Thyroid gland (tissue), 4 donors: ENCODE measurements at regions not wholly inside any gene's neighbourhood (a gene's known extent, or its start where the extent isn't known, plus 50 kb on each side); places are given as distances from the start of the nearest gene placed in this dataset.
"Not testable (repeated sequence)": the region's sequence is repeated elsewhere in the genome, so short reads cannot be mapped to it uniquely, and the experiment has no call there.

Experiments used
- DNase-seq, 2 donors: peaks; one replicate each; pipeline ENCODE4 v3.0.0-alpha.2; 2019
- H3K27ac ChIP-seq, 3 donors: fragments of 200-600 bp; sonication (generic); 1 replicate in 2 of 3; 2 replicates in 1 of 3; pipeline ENCODE4 v1.5.1; 2016 to 2019; ENCODE audit warnings: mild to moderate bottlenecking in 1 of 3, moderate library complexity in 1 of 3
- H3K27me3 ChIP-seq: fragments of 200-600 bp; sonication (generic); one replicate; pipeline ENCODE4 v1.5.1; 2019
- H3K36me3 ChIP-seq, 2 donors: fragments of 200-600 bp; sonication (generic); one replicate each; pipeline ENCODE4 v1.5.1; 2016 to 2019
- H3K4me1 ChIP-seq, 2 donors: fragments of 200-600 bp; sonication (generic); one replicate each; pipeline ENCODE4 v1.5.1; 2017 to 2019
- H3K4me3 ChIP-seq, 3 donors: fragments of 200-600 bp; sonication (generic); replicated peaks in 1 of 3; 1 replicate in 2 of 3; 2 replicates in 1 of 3; pipeline ENCODE4 v1.5.1; 2016; ENCODE audit warnings: mild to moderate bottlenecking in 1 of 3
- H3K9me3 ChIP-seq: fragments of 200-600 bp; sonication (generic); one replicate; pipeline ENCODE4 v1.5.1; 2017
- CTCF ChIP-seq, 6 experiments: fragments of 200-600 bp in 3 of 6; fragments of 450-650 bp in 3 of 6; sonication (generic) in 3 of 6; IDR thresholded peaks; one replicate each; pipeline ENCODE4 v1.5.1; 2016 to 2019; ENCODE audit warnings: antibody characterized with exemption in 6 of 6, mild to moderate bottlenecking in 2 of 6, inconsistent platforms in 1 of 6, moderate library complexity in 1 of 6
- POLR2A ChIP-seq, 2 donors: fragments of 450-650 bp; IDR thresholded peaks; one replicate each; pipeline ENCODE4 v1.6.1; 2017; ENCODE audit warnings: antibody characterized with exemption in 2 of 2, mild to moderate bottlenecking in 2 of 2, moderate library complexity in 1 of 2
- WGBS, 2 donors: methylation state at CpG; one replicate each; pipeline ENCODE4 v1.1.5; 2017; 5-methylcytosine and 5-hydroxymethylcytosine counted together
- intact Hi-C: fragments of 100-400 bp; cut with DNase I; formaldehyde crosslinking; loops from one replicate; pipeline ENCODE4 v1.15.1; 2023

DNA sequence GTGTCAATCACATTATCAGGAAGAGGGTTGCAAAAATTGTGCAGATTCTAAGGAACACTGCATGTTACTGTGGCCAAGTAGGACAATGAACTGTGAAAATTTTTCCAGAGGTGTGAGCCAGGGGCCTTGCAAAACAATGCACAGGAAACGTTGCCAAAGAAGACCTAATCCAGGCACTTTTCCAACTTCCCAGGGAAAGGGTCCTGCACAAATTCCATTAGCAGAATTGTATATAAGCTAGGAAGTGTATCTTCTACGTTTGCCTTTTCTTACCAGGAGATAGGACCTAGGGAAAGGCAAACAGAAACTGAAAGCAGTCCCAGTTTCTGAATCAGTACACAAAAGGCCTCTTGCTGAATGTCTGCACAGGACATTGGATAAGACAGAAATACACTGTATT lies 1888.3 kb upstream of the CELF4 start:
- Histone ChIP-seq H3K4me1 (peaks cover 3 to 9% of the 10 kb centered on the region in 2 donors), H3K27me3 (no peaks in the 10 kb centered on the region), H3K4me3 (no peak overlapping the region), H3K27ac (peak overlapping the region in 1 of 3 donors; percentile 47), H3K36me3 (no peaks in the 10 kb centered on the region), H3K9me3 (no peaks in the 10 kb centered on the region)
- no peak for TF ChIP-seq POLR2A (IDR thresholded peaks at IDR 0.05)
- 3 to 6% methylated on average over 2 of the region's 2 CpGs for WGBS, 2 donors
- intact Hi-C loops: no loop called here
- peak in 1 of 2 donors; percentile 1 for DNase-seq

- no peak for DNase-seq
- no peak overlapping the region for H3K4me3 ChIP-seq
Measured at GRCh38 chr18:39453356-39453755, 1887.8 kb upstream of the CELF4 start.

DNA sequence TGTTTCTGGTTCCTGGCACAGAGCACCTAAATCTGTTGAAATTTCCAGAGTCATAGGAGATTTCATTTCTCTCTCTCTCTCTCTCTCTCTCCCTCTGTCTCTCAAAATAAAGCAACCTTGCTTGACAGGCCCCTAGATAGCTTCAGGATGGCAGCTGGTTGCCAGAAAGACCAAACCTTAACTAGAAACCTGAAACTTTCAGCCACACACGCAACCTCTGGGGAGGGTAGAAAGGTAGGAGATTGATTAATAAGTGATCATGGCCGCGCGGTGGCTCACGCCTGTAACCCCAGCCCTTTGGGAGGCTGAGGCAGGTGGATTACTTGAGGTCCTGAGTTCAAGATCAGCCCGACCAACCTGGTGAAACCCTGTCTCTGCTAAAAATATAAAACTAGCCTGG lies 1885.4 kb upstream of the CELF4 start:
- WGBS, 2 donors: 92 to 97% methylated on average over 6 of the region's 6 CpGs
- no peak for DNase-seq
- intact Hi-C loops: no loop called here

More at GRCh38 chr18:39453356-39453755, 1887.8 kb upstream of the CELF4 start:
- TF ChIP-seq CTCF (IDR thresholded peaks at IDR 0.05) (no peak), POLR2A (IDR thresholded peaks at IDR 0.05) (no peak)
- H3K27me3 ChIP-seq: no peaks in the 10 kb centered on the region
- WGBS, 2 donors: 70 to 74% methylated on average over 2 of the region's 2 CpGs
- H3K27ac ChIP-seq: peak overlapping the region in 1 of 3 donors; percentile 47
- H3K9me3 ChIP-seq: no peaks in the 10 kb centered on the region
- no peaks in the 10 kb centered on the region for H3K36me3 ChIP-seq
- intact Hi-C loops: no loop called here
- peaks cover 3 to 9% of the 10 kb centered on the region in 2 donors for H3K4me1 ChIP-seq

GRCh38 chr18:39449566-39449965 lies 1884.0 kb upstream of the CELF4 start:
- Histone ChIP-seq H3K9me3 (no peaks in the 10 kb centered on the region), H3K4me3 (no peak overlapping the region), H3K36me3 (no peaks in the 10 kb centered on the region), H3K27me3 (no peaks in the 10 kb centered on the region), H3K27ac (no peak overlapping the region), H3K4me1 (no peaks in the 10 kb centered on the region)
- intact Hi-C loops: no loop called here
- no peak for TF ChIP-seq CTCF (IDR thresholded peaks at IDR 0.05)
- TF ChIP-seq POLR2A (IDR thresholded peaks at IDR 0.05): no peak
- WGBS, 2 donors: 83 to 88% methylated on average over 3 of the region's 3 CpGs
- DNase-seq: no peak

More for the DNA sequence above, 1885.4 kb upstream of the CELF4 start:
- no peaks in the 10 kb centered on the region for H3K36me3 ChIP-seq
- no peaks in the 10 kb centered on the region for H3K9me3 ChIP-seq
- H3K27me3 ChIP-seq: no peaks in the 10 kb centered on the region
- H3K27ac ChIP-seq: no peak overlapping the region
- no peak overlapping the region for H3K4me3 ChIP-seq
- no peak for TF ChIP-seq CTCF (IDR thresholded peaks at IDR 0.05)
- TF ChIP-seq POLR2A (IDR thresholded peaks at IDR 0.05): no peak
- peaks cover 3 to 9% of the 10 kb centered on the region in 2 donors for H3K4me1 ChIP-seq

GRCh38 chr18:39448942-39449341 lies 1883.3 kb upstream of the CELF4 start:
- Histone ChIP-seq H3K9me3 (no peaks in the 10 kb centered on the region), H3K27me3 (no peaks in the 10 kb centered on the region), H3K27ac (no peak overlapping the region), H3K4me1 (no peaks in the 10 kb centered on the region), H3K36me3 (no peaks in the 10 kb centered on the region), H3K4me3 (no peak overlapping the region)
- TF ChIP-seq CTCF (IDR thresholded peaks at IDR 0.05) (no peak), POLR2A (IDR thresholded peaks at IDR 0.05) (no peak)
- intact Hi-C loops: no loop called here
- WGBS, 2 donors: 64 to 72% methylated on average over 1 of the region's 1 CpG
- DNase-seq: no peak

GRCh38 chr18:39444957-39445356 lies 1879.4 kb upstream of the CELF4 start:
- H3K9me3 ChIP-seq, DNase-seq, H3K27ac ChIP-seq, H3K4me1 ChIP-seq, H3K27me3 ChIP-seq, intact Hi-C loops, H3K36me3 ChIP-seq, H3K4me3 ChIP-seq: not testable (repeated sequence)
- WGBS, 2 donors: 90 to 93% methylated on average over 2 of the region's 2 CpGs
